ENCODE measurements at regions not wholly inside any gene's neighbourhood (a gene's known extent, or its start where the extent isn't known, plus 50 kb on each side); places are given as distances from the start of the nearest gene placed in this dataset.

DNA sequence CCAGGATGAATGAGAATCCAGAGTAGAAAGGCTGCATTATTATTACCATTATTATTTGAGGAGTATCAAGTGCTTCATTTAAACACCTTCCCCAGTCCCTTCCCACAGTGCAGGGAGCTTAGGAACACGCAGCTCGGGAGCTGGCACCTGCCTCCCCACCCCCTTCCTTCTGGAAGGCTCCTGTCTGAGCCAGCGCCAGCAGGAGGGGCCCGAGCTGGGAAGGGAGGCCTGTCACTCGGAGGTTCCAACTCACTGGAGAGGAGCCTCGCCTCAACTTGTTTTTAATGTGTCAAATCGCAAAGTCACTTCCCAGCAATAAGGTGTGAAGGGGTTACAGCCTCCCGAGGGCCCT, 156.4 kb upstream of the IRX4 start:
- in situ Hi-C loops (cut with HindIII; ENCODE audit: low pct_unique_long_range_greater_than_20kb, low sequenced_read_pairs) = no loop called here
- DNase-seq (ENCODE audit: low read depth) = peak; percentile 62

DNA sequence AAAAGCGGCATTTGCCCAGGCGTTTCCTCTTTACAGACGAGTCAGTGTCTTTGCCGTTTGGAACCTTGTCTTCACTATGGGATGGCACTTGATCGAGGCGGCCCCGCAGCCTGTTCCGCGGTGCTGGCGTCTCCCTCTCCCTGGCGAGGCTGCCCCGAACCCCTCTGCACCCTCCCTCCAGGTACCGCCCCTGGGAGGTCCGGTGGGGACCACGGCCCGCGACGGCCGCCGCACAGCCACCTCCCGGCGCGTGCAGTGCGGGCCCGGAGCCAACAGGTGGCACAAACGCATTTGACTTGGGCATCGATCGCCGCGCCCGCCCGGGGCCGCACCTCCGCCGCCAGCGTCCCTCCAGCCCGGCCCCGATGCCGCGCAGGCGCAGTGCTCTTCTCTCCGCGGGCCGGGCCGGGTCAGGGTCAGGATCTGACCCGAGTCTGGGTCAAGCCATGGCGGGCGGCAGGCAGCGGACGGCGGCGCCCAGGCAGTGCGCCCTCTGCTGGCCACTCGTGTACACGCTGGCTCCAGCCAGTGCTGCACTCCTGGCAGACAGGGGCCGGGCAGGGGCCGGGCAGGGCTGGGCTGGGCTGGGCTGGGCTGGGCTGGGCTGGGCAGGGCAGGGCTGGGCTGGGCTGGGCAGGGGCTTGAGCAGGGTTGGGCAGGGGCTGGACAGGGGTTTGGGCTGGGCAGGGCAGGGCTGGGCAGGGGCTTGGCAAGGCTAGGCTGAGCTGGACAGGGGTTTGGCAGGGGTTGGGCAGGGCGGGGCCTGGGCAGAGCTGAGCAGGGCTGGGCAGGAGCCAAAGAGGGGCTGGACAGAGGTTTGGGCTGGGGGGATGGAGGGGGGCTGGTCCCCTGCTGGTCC, 155.8 kb upstream of the IRX4 start:
- peak; percentile 80 for DNase-seq (ENCODE audit: low read depth)
- in situ Hi-C loops (cut with HindIII; ENCODE audit: low pct_unique_long_range_greater_than_20kb, low sequenced_read_pairs) = no loop called here

DNA sequence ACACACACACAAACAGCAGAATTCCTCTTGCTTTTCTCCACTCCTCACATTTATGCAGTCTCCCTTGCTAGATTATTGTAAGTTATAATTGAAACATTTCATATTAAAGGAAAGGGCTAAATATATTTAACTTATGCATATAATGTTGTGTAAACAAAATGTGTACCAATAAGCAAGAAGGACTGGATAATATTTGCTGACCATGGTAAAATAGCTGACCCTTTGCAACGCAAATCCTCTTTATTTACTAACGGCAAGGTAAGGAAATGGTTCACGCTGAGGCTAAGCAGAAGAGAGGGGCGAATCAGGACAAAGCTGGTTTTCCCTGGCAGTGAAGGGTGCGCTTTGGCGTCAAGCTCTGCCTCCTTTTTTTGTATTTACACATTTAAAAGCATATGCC, 154.2 kb upstream of the IRX4 start:
- no peak for DNase-seq (ENCODE audit: low read depth)
- in situ Hi-C loops (cut with HindIII; ENCODE audit: low pct_unique_long_range_greater_than_20kb, low sequenced_read_pairs) = no loop called here

DNA sequence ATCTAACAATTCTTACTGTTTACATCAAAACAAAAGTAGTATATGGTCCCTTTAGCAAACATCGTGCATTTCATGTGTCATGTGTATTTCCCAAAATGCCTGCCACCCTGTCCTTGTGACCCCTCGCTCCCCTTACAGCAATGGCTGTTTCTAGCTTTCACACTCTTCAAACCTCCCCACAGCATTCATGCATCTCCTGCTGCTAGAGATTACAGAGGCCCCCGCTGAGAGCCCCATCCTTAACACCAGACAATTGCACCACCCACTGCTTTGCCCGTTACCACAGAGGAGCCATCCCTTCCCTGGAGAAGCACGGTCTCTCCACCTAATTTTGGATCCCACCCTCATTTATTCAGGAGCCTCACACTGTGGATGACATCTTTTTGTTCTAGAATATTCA, 149.7 kb upstream of the IRX4 start:
- in situ Hi-C loops (cut with HindIII; ENCODE audit: low pct_unique_long_range_greater_than_20kb, low sequenced_read_pairs) = no loop called here
- no peak for DNase-seq (ENCODE audit: low read depth)

DNA sequence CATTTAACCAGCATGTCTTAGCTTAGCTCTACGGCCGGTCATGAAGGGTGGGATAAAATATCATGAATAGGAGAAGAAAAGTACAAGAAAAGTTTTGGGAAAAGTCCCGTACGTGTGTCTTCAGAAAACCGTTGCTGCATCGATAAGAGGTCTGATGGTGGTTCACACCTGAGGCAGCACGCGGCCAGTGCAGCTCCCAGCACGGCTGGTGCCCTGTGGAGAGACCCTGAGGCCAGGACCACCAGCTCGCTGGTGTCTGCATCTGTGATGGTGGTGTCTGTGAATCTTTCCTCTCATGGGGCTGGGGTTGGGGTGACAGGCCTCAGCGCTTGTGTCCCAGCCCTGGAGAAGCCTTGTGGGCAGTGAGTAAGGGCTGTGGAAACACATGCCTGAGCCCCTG, 148.9 kb upstream of the IRX4 start:
- in situ Hi-C loops (cut with HindIII; ENCODE audit: low pct_unique_long_range_greater_than_20kb, low sequenced_read_pairs) = no loop called here

DNA sequence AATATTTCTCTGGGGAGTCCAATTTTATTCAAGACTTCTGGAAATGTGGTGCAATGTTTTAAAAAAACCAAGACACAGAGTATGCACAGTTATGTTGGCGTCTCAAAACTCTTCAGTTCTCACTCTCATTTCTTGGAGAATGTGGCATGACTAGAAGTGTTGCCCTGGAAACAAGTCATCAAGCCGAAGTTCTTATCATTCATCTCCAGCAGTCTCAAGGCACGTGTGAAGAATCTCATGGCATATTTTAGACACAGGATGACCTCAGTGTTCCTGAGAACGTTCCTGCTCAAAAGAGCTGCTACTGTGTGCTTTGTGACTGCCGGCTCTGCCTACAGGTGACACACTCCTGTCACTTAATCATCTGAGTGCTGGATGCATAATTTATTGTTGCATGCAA, 147.4 kb upstream of the IRX4 start:
- in situ Hi-C loops (cut with HindIII; ENCODE audit: low pct_unique_long_range_greater_than_20kb, low sequenced_read_pairs) = no loop called here
- no peak for DNase-seq (ENCODE audit: low read depth)

More for the DNA sequence above, 148.9 kb upstream of the IRX4 start:
- DNase-seq (ENCODE audit: low read depth) = no peak

DNA sequence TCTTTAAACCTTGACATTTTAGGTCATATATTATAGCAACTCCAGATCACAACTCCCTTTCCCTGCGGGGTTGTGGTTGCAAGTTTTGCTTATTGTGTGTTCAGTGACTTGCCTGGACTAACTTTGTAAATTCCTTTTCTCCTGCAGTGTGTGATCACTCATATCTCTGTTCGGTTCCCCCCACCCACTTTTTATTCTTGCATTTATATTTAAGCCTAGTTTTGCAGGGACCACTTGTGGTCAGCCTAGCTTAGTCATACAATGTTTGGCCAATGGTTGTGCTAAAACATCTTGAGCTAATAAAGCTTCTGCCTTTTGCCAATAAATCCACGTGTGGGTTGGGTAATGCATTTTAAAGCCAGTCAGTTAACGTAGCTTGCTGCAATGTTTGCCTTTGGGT, 146.5 kb upstream of the IRX4 start:
- no peak for DNase-seq (ENCODE audit: low read depth)
- in situ Hi-C loops (cut with HindIII; ENCODE audit: low pct_unique_long_range_greater_than_20kb, low sequenced_read_pairs) = no loop called here

DNA sequence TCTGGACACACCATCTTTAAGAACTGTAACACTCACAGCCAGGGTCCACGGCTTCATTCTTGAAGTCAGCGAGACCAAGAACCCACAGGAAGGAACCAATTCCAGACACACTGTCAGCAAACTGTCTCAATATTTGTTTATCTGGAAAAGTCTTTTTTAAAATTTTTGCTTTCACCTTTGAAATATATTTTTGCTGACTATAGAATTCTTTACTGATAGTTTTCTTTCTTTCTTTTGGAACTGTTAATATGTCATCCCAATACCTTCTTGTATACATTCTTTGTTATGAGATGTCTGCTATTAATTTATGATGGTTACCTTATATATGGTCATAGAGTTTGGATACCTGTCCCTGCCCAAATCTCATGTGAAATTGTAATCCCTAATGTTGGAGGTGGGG, 145.1 kb upstream of the IRX4 start:
- in situ Hi-C loops (cut with HindIII; ENCODE audit: low pct_unique_long_range_greater_than_20kb, low sequenced_read_pairs) = no loop called here
- no peak for DNase-seq (ENCODE audit: low read depth)

DNA sequence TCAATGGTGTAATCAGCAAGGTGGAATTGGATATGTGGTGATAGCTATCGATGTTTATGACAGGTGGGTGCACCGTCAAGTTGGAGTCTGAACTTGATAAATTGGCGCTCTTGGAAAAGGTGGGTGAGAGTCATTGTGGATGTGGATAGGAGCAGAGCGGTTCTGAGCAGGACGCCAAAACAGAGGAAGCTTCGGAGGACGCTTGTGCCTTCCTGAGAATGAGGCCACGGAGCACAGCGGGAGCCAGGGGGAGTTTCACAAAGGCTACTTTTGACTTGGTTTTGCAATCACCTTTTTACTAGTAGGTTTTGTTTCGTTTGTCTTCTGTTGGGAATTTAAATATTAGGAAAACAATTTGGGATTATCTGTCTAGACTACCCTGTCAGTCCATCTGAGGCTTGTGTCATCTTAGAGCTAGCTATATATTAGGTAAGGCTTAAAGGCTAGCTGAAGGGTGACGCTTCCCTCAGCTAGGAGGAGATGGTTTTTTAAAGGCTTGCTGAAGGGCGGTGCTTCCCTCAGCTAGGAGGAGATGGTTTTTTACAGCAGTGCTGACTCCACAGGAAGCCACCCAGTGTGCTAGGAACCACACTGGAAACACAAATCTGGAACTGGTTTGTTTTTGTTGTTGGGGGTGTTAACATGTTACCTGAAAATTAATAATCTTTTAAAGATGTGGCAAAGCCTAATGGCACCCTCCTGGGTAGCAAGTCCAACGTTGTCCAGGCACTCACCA, 142.4 kb upstream of the IRX4 start:
- in situ Hi-C loops (cut with HindIII; ENCODE audit: low pct_unique_long_range_greater_than_20kb, low sequenced_read_pairs) = no loop called here
- DNase-seq (ENCODE audit: low read depth) = no peak

DNA sequence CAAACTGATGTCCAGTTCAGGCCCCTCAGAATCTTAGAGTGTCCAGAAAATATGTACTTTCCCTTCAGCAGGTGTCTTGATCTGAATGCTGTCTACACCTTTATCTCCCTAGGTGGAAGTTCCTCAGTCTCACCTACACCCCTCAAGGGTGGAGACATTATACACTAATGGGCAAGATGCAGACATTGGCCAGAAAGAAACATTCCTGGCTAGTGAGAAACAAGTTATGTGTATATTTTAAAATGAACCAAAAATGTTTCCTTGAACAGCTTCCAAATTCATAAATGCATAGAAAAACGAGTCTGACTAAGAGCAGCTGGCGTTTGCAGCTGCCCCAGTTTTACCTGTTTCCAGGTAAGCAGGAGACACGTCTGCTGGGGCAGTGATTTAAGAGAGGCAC, 140.5 kb upstream of the IRX4 start:
- no peak for DNase-seq (ENCODE audit: low read depth)
- in situ Hi-C loops (cut with HindIII; ENCODE audit: low pct_unique_long_range_greater_than_20kb, low sequenced_read_pairs) = no loop called here

DNA sequence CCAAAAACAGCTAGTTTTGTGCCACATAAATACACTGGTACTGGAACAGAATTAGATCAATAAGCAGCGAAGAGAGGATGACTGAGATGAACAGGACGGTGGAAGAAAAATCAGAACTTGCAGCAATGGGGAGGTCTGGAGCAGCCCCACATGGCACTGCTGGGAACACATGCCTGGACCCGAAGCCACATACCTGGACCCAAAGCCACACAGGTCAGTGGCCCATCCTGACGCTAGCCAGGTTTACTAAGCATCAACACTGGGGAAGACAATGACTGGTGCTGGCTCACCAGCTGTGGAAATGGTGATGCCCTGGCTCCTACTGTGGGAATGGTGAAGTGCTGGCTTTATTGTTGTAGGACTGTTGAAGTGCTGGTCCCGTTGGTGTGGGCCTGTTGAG, 139.7 kb upstream of the IRX4 start:
- in situ Hi-C loops (cut with HindIII; ENCODE audit: low pct_unique_long_range_greater_than_20kb, low sequenced_read_pairs) = no loop called here
- no peak for DNase-seq (ENCODE audit: low read depth)

DNA sequence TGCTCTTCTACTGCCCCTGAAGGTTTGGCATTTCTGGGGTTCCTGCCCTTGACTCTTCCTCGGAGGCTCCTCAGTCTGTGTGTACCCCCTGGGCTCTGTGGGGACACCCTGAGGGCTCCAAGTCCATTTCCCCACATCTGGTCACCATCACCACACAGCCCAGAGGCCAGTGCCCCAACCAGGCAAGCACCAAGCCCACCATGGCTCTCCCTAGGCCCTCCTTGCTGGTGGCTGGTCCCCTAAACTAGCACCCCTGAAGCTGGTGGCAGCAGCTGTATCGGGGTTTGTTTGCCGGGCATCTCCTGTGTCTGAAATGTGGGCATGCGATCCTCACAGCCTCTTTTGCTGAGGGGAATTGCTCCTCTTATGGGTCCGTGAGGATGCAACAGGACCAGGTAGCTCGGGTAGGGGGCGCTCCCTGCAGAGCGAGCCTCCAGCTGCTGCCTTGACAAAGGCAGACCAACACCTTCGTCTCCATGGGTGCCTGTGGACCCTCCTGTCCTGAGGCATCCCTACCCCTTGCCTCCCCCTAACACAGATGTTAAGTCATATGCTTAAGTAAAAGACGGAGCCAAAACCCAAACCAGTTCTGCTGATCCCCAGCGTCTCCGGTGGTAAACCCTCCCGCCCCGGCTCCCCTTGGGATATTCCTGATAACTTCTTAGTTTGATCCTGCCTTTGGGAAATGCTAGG, 138.9 kb upstream of the IRX4 start:
- in situ Hi-C loops (cut with HindIII; ENCODE audit: low pct_unique_long_range_greater_than_20kb, low sequenced_read_pairs) = no loop called here

DNA sequence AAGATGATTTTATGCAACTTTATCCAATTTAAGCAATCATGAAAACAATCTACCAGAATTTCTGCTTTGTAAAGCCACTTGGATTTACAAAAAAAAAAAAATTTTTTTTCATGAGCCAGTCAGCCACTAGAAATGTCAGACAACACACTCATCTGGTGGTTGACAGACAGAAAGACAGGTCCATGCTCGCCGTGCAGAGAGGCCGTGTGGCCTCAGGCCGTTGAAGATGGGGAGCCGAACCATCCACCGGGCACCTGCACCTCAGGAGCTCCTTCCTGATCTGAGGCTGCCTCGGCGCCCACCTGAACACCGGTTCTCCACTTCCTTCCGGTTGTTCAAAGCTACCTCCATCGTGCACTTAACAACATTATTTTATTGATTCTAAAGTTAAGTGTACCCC, 138.0 kb upstream of the IRX4 start:
- in situ Hi-C loops (cut with HindIII; ENCODE audit: low pct_unique_long_range_greater_than_20kb, low sequenced_read_pairs) = no loop called here
- no peak for DNase-seq (ENCODE audit: low read depth)

More for the DNA sequence above, 138.9 kb upstream of the IRX4 start:
- no peak for DNase-seq (ENCODE audit: low read depth)

DNA sequence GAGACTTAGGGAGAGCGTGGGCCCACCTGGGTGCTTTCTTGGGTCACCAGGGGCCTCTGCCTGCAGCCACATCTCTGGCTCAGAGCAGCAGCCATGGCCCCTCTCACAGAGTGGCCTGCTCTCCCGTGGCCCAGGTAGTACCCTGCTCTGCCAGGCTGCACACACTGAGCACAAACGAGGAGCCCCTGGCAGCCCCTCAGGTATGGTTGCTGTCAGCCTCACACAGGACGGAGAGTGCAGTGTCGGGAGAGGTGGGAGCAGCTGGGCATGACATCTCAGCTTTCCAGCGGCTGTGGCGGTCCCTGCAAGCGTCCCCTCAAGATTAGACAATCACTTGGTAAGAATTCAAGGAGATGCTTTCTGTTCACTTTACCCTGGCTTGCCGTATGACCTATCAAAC, 137.0 kb upstream of the IRX4 start:
- DNase-seq (ENCODE audit: low read depth) = no peak
- in situ Hi-C loops (cut with HindIII; ENCODE audit: low pct_unique_long_range_greater_than_20kb, low sequenced_read_pairs) = no loop called here

DNA sequence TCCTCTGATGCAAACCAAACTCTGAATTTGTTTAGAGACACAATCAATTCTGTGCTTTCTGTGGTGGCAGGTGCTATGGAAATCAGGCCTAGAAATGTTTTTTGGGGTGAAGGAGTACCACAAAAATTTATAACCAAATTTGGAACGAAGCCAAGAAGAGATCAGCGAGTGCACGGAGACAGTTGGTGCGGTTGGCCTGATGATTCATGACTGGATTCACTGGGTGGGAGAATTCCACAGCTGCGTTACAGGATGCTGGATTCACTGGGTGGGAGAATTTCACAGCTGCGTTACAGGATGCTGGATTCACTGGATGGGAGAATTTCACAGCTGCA, 135.6 kb upstream of the IRX4 start:
- no peak for DNase-seq (ENCODE audit: low read depth)

DNA sequence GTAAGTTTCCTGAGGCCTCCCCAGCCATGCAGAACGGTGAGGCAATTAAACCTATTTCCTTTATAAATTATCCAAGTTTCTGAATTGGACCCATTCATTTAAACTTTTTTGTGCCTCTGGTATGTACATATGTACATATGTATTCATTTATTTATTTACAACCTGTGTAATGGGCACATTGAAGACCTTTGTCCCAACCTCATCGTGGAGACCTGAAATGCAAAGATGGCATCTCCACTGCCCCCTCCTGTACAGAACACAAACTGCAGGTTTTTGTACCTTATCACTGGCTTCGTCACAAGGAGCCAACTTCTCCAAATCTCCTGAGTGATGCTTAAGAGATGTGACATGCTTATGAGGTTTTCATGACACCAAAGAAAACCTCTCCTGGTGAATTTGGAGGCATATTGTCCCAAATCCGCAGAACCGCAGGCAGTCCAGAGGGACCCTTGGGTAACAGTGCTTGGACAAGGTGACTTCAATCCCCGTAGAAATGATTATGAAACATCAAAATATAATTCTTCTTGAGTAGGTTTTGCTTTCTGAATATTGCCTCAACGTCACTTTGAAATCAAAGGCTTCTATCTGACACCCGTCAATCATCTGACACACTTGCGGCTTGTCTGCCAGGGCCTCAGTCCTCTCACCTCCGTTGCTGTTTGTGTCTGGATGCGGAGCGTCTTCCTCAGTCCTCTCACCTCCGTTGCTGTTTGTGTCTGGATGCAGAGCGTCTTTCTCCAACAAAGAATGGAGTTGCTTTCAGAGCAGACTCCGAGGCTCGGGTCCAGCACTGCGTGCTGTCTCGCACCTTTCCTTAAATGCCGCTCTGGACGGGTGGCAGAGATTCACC, 135.0 kb upstream of the IRX4 start:
- in situ Hi-C loops (cut with HindIII; ENCODE audit: low pct_unique_long_range_greater_than_20kb, low sequenced_read_pairs) = no loop called here
- DNase-seq (ENCODE audit: low read depth) = no peak

More for the DNA sequence above, 135.6 kb upstream of the IRX4 start:
- in situ Hi-C loops (cut with HindIII; ENCODE audit: low pct_unique_long_range_greater_than_20kb, low sequenced_read_pairs) = no loop called here

DNA sequence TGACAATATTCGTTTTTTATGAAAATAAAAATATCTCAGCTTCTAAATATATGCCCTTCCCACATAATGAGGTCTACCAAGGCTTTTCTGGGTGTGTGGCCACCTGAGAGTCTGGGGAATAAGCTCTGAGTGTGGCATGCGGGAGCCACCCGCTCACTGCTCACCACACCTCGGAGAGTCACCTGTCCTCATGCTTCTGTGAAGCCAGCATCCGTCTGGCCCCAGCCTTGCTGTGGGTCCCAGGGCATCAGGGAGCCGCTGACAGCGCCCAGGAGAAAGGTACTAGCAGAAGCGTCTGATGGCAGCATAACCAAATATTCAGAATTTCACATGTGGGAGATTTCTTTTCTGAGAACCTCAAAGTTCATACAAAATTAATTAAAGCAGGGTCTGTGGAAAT, 133.2 kb upstream of the IRX4 start:
- in situ Hi-C loops (cut with HindIII; ENCODE audit: low pct_unique_long_range_greater_than_20kb, low sequenced_read_pairs) = no loop called here
- DNase-seq (ENCODE audit: low read depth) = no peak

DNA sequence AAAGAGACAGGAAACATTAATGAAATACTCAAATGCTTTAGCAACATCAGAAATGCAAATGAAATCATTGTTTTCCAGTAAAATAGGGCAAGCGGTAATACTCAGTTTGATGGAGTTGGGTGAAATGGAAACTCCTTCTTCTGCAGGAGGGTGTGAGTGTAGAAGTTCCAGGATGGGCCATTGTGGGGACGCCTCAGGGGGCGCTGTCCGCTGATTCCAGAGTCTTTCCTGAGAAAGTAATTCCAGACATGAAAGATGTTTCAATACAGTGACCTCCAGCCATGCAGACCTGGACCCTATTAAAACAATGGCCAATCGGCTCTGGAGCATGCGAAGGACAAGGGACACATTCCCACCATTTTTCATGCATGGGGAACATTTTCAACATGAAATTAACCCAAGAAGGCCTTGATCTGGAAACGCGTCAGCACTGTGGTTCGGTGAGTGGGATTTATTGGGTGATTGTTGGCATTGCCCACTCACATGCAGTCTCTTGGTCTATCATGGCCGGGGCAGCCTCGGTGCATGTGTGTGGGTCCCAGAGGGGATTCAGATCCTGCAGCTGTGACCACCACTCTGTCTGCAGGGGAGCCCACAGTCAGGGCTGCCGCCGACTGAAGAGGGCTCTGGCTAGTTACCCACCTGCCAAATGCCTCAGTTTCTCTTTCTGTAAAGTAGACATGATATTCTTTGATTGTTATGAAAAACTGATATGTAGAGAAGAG, 132.6 kb upstream of the IRX4 start:
- in situ Hi-C loops (cut with HindIII; ENCODE audit: low pct_unique_long_range_greater_than_20kb, low sequenced_read_pairs) = no loop called here
- no peak for DNase-seq (ENCODE audit: low read depth)
